T1000 (cell line): ENCODE measurements at regions not wholly inside any gene's neighbourhood (a gene's known extent, or its start where the extent isn't known, plus 50 kb on each side); places are given as distances from the start of the nearest gene placed in this dataset.

Experiments
- DNase-seq: peaks from one replicate; lab custom pipeline; 2025; ENCODE audit warnings: mixed read lengths; lab: John Stamatoyannopoulos, UW

DNA sequence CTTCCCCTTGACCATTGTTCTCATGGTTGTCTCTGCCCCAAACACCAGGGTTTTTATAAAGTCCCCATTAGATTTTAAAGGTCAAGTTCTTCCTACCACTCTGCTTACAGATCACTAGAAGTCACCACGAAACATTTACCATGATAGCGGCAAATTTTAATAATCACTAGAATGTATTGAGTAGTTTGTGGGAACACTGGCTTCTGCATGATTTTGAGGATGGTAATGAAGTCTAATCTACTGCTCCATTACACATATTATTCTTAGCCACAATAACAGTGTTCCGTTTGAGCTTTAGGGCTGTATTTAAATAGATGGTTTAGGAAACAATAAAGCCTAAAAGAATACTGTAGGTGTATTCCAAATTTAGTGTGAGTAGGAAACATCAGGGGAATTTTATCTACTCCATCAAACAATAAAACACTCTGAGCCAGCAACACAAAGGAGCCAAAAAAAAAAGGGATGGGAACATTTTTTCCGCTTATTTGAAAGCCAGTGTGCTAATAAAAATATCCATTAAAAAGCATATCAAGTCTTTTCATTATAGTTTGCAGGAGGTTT, 49.7 kb downstream of the KLF12 start:
- no peak for DNase-seq

DNA sequence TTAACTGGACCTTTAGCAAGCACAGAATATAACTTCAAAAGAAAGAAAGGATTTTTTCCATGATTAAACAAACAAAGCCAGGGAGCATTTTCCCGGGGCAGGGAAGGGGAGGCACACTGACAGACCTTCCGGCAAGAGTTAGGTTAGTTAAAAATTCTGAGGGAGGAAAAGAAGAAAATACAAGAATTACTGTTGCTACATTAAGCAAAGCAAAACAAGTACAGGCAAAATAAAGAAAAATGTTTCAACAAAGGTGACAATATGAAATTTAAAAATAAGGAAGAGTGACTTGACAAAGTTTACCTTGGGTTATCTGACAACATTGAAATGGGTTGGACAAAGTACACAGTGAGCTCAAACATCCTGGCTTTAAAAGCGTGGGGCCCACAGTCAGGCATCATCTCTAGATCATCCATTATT, 51.5 kb downstream of the KLF12 start:
- no peak for DNase-seq

DNA sequence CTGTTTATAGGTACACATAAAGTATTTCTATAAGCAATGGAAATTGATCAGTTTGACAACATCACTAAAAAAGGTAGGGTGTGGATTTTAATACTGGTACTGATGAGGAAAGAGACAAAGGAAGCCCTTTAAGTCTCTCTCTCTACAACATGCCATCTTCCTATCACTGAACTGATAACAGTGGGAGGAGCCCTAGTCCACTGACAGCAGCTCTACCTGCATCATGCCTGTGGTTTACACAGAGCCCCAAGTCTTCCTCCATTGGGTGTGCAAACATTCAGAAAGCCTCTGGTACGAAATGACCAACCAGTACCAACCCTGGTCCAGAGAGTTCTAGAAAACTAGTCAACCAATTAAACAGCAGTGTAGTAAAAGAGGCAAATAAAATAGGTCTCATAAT, 53.4 kb downstream of the KLF12 start:
- DNase-seq, result no peak

DNA sequence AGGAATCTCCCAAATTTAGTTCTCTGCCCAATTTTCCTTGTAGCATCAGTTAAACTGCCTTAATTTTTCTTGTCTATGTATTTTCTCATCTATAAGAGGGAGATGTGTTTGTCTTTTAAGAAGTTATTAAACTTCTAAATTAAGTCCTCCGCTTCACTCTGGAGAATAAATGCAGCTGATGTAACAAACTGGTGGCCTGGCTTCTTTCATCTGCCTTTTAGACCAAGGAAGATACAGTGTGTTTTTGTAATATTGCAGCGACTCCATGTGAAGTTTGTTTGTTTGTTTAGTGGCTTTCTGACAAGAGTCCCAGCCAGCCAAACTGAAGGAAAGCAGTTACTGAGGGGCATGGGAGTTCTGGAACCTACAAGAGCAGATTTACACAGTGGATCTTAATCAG, 56.4 kb downstream of the KLF12 start:
- DNase-seq, result no peak

DNA sequence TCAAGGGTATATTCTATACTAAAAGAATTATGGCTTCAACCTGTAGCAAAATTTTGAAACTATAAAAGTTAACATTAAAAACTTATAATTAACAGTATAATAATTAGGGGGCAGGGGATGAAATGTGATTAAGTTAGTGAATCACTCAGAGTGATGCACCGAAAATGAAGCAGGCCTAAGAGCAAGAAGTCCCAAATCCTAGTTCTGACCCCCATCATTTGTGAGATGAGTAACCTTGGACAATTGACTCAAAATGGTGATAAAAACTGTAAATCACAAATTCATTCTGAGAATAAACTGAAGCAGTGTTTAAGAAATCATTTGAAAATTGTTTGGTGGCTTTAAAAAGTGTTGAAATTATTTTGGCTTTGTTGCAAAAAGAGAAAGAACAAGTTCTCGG, 56.8 kb downstream of the KLF12 start:
- DNase-seq, result no peak

DNA sequence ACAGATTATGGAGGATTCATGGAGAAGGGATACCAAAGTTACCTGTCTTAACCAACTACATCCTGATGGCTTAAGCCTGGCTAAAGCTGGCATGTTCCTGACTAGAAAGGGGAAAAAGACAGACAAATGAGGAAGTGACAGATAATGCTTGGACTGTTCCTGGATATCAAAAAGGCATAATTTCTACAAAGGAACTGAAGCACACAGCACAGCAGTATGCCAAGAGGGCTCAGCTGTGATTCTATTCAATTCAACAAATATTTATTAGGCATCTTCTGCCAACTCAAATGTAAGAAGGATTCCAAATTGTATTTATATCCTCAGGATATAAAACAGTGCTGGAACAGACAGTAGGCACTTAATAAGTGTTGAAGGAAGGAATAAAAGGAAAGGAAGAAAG, 59.5 kb downstream of the KLF12 start:
- DNase-seq, result no peak

DNA sequence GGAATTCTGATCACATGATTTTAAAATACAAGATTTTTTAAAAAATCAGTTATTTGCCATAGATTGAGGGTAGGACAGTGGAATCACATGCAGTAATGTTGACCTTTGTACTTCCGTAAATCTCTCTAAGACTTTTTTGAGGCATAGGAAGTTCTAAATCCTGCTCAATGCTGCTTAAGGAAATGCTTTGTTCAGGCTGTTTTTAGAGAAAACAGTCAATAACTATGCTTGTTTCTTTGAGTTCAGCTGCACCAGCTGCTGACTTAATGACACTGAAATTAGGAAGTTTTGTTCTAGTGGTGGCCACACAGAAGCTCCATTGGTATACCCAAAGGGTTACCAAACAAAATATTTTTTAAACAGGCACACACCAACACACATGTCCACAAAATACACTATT, 60.9 kb downstream of the KLF12 start:
- no peak for DNase-seq

DNA sequence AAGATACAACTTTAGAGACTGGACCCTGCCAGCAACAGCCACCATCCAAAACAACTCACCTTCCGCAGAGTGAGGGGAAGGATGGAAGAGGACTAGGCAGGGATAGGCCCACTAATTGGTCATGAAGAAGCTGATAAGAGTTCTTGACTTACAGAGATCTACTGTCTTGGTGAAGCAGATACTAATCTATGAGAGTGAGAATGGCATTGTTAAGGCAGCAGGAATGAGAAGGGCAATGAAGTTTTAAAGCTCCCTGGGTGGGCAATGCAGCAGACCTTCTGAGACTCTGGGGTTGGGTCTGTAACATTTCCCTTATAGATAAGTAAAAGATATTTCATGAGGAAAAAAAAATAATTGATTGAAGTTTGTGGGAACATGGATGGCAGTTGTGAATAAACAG, 63.7 kb downstream of the KLF12 start:
- DNase-seq, result no peak

DNA sequence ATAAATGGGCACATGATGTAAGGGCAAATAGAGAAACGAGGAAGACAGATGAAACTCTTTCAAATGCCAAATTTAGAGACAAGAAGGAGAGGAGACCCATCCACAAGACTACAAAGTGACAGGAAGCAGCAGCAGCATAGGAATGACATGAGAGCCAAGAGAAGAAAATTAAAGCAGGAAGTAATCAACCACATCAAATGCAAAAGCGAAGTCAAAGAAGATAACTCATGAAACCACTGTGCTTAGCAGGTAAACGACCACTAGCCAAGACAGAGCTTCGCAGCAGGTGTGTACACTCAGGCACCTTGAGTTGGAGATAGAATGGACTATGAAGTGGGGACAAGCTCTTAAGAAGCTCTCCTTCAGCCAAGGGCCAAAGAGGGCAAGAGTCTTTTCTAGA, 64.1 kb downstream of the KLF12 start:
- no peak for DNase-seq

DNA sequence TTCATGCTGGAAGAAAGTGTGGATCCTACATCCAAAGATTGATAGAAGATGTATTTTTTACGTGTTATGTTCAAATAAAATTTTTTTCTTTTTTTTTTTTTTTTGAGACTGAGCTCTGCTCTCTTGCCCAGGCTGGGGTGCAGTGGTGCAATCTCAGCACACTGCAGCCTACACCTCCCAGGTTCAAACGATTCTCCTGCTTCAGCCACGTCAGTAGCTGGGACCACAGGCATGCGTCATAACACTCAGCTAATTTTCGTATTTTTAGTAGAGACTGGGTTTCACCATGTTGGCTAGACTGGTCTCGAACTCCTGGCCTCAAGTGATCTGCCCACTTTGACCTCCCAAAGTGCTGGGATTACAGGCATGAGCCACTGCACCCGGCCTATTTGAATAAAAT, 65.7 kb downstream of the KLF12 start:
- DNase-seq, result no peak

DNA sequence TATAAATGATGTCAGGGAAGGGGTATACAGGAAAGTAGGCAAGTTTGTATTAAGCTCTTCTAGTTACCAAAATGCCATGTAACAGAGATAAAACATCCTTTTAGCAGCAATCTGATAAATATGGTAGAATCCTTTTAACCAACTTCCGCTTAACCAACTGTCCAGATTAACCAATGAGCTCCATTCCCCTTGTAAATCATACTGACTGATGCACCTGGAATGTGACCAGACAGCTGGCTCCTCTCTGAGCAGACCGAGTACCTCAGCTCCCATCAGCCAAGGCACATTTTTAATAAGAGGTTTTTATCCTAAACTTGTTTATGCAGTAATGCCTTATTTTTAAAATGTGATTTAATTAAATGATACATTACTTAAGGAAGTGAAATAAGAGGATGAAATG, 66.4 kb downstream of the KLF12 start:
- DNase-seq, result no peak

DNA sequence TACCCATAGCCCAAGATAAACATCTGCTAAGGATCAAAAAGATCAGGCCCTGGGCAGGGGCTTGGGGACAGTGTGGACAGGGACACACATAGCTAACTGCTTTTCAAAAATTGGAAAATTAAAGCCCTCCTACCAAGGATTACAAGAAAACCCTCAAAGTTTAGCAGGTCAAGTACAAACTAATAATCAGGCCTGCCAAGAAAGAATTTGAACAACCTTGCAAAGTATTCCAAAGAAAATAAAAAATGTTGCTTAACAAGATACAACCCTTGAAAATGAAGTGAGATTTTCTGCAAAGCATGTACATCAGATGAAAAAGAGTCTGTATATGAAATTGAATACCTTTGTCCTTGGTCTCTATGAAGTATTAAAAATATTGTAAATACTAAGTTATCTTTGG, 67.3 kb downstream of the KLF12 start:
- no peak for DNase-seq

DNA sequence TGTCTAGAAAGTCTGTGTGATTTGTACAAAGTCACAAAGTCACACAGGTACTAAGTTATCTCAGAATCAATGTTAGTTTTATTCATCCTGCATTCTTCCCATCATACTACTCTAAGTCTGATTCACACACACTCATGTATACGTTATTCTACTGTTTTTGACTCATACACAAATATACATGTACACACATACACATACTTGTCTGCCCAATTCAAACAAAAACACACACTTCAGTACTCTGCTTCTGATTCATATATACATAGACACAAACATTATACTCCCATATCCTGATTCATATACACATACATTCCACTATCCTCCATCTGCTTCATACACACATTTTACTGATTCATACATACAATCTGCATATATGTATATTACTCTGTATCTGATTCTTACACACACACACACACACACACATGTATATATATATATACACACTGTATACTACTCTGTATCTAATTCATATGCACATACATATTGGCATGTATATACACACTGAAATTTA, 69.3 kb downstream of the KLF12 start:
- no peak for DNase-seq

DNA sequence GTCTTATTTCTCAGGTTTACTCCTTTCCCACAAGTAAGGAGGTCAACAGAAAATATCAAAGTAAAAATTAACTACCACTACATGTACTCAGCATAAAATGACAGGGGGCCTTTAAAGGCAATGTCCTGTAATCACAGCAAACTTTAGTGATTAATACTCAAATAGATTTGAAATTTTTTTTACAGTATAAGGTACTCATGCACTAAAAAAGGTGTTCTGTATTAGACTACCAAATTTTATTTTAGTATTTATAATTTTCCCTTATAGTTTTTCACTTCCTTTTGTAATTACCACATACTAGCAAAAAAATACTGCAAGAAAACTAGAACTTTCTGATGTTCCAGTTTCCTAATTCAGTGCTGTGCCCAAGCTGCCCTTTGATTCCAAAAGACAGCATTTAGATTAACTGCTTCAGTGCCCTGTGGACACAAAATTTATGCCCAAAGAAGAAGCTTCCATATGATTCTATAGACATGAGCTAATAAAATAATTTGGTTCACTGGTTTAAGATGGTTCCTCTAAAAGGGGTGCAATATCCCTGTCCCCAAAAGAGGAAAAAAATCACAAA, 70.6 kb downstream of the KLF12 start:
- no peak for DNase-seq

DNA sequence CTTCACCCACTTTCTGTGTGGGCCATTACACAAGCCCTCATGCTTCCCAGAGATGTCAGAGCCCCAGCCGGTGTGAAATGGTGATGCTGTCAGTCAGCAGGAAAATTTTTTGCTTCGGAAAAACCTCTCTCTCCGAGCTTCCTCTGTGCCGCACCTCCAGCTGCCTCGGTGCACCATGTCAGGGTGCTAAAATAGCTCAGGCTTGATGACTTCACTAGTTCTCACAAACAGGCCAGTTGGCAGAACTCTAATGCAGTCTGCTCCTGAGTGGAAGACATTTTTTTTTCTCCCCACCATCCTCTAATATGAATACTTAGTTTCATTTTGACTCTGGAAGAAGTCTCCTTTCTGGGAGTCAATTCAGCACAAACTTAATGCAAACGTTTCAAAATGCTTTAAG, 71.3 kb downstream of the KLF12 start:
- no peak for DNase-seq

DNA sequence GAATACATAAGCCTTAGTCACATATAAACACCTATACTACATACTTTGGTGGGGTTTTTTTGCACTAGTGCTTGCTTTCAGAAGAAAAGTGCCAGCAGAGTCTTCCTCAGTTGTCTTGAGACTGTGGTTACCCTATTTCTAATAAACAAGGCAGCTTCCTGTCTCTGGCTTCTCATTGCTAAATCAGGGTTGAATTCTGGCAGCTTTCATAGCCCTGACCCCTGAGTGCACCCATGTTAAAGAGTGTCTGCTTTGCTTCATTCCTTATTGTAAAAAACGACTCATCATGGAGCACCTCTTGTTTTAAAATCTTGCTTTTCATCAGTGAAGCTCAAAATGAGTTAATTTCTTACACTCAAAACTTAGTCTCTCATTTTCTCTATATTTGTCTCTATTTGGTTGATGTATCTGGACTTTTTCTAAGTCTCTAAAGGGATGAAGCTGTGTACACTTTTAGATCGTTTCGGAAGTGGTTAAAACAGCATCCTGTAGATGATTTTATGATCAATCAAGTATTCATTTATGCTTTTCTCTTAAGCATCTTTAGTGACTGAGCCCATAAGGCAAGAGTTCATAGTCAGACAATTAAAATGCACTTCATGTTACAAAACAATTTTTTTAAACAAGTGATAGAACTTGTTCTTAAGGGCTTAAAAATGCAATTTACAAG, 72.1 kb downstream of the KLF12 start:
- DNase-seq, result no peak

DNA sequence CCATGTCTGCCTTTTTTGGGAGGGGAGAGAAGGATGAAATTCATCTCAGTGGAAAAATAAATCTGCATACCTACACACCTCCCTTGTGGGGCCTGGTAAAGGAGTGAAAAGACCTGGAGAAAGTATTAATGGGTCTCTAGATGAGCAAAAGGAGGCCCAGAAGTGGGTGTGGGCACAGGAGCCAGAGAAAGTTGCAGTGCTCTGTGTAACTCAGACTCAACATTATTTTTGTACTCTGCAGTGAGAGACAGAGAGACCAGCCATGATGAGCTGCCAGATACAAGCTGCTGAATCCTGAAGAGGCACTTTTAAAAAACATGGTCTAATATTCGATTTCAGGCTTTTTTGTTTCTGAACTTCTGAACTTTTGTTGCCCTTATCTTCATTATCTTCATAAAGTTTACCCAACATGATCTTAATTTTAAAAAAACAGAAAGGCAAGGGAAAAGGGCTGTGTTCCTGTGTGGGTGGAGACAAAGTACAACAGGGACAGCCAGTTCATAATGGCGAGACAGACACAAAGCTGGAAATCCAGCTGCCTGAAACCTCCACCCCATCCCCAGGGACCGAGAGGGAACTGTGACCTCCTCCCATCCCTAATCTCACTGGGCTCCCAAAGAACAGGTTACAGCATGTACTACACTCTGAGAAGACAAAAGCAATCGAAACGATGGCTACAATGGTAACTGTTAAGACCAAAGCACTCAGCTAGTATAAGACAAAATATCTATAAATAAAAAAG, 77.2 kb downstream of the KLF12 start:
- no peak for DNase-seq

DNA sequence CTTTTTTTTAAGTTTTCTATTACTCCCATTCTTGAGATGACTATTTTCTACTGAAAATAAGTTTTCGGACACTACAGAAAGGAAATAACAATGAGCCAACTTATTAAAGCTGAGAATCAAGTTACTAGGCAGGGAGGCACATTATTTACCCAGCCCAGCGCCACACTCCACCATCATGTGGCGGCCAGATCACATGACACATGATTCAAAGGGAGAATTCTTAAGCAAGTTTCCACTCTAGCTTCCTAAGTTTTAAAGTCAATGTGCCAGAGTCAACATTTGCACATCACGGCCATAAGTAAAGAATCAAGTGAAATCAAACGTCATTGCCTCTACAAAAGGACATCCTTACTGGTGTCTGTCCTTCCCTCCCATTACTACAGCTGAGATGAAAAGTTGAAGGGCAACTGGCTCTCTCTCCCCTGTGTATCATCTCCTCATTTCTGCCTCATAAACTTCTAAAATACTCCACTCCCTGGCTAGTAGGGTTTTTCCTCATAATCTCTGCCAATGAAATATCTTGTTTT, 81.7 kb downstream of the KLF12 start:
- DNase-seq, result no peak

DNA sequence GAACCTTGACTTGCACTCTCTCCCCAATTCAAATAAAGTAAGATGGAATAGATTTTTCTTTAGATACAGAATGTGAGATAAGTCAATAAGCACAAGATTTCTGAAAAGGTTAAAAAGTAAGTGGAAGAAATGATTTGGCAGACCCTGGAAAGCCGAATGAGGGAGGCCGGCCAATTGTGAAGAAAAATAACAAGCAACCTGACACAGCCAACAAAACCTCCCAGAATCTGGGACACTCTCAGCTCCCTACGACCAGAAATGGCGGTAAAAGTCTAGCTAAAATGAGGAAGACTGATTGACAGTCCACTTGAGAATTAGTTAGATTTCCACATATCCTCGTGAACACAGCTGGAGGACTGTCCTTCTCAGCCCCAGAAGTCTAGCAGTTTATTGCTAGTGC, 85.4 kb downstream of the KLF12 start:
- DNase-seq, result no peak

DNA sequence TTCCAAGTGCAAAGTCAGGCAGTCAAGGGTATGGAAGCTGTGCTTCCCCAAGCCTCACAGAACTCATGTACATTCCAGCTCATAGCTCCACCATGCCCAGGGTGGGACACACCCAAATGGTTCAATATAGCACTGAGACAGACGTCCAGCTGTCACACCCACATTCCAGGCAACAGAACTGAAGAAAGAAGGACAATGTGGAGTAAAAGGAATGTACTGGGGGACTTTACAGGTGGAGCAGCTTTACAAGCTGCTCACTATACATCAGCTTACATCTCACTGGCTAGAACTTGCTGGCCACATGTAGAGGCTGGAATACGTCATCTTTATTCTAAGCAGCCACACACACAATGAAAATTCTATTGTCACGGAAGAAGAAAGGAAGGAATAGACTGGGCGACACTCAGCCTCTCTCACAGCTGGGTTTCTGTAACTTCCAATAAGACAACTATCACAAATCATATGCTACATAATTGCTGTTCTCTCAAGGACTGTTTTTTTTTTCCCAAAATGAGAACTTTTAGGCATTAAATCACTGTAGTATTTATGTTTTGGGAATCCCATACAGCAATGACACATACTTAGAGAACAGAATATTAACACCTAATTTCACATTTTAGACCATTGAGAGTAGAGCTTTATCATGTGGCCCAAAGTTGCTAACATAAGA, 86.1 kb downstream of the KLF12 start:
- DNase-seq, result no peak

DNA sequence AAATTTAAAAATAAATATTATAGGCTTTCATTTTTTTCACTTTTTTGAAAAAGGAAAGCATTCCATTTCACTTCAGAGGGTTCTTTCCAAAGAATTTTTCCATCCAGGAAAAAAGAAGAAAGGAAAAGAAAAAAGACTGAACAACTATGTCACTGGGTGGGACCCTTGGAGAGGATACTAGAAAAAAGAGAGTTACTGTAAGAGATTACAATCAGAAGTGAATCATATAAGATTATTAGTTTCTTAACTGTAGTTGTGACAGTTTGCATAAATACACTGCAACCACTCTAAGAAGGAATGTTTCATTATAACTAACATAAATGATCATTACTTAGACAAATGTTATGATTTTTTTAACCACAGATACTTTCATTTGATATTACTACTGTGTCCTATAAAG, 87.8 kb downstream of the KLF12 start:
- DNase-seq, result no peak

DNA sequence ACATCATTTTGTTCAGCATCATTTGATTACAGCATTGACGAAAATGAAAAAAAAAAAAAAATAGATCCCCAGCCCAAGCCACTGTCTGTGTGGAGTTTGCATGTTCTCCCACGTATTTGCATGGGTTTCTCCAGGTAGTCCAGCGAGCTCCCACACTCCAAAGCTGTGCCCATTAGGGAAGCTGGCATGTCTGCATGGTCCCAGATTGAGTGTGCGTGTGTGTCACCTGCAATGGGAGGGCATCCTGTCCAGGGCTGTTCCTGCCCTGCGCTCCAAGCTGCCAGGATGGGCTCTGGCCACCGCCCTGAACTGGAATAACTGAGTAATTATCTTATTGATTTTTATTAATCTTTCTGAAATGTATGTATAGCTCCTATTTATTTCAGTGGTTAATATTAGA, 88.6 kb downstream of the KLF12 start:
- DNase-seq, result no peak
